ENCODE measurements at regions not wholly inside any gene's neighbourhood (a gene's known extent, or its start where the extent isn't known, plus 50 kb on each side); places are given as distances from the start of the nearest gene placed in this dataset.

DNA sequence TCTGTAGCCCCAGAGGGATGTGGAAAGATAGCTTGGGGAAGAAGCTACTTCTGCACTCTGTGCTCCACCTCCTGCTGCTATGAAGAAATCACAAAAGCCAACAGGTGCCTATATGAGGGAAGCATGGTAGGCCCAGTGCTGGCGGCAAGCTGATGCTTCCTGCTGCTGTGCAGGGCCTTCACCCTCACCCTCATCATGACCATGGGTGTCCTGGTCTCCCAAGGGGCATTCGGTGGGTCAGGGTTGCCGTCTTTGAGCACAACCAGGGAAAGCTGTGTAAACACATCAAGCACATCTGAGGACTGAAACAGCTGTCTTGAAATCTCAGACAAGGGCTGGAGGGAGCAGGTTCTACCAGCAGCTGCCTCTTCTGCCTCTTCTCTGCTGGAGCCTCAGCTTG is 184.0 kb downstream of the FNDC1 start:
- DNase-seq (ENCODE audit: low read depth, low spot score): no peak
- in situ Hi-C loops (cut with HindIII; ENCODE audit: low pct_unique_long_range_greater_than_20kb, low sequenced_read_pairs): no loop called here

- in situ Hi-C loops (cut with HindIII; ENCODE audit: low pct_unique_long_range_greater_than_20kb, low sequenced_read_pairs): no loop called here
- DNase-seq (ENCODE audit: low read depth, low spot score): no peak
These were observed 182.5 kb downstream of the FNDC1 start for GRCh38 chr6:159351707-159352106.

GRCh38 chr6:159349915-159350314 is 180.7 kb downstream of the FNDC1 start:
- in situ Hi-C loops (cut with HindIII; ENCODE audit: low pct_unique_long_range_greater_than_20kb, low sequenced_read_pairs): no loop called here
- DNase-seq (ENCODE audit: low read depth, low spot score): no peak

DNA sequence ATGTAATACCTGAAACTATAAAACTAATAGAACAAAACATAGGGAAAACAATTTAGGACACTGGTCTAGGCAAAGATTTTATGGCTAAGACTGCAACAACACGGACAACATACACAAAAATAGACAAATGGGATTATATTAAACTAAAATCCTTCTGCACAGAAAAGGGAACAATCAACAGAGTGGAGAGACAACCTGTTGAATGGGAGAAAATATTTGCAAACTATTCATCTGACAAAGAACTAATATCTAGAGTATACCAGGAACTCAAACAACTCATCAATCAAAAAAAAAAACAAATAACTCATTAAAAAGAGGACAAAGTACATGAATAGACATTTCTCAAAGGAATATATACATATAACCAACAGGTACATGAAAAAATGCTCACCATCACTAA is 174.5 kb downstream of the FNDC1 start:
- in situ Hi-C loops (cut with HindIII; ENCODE audit: low pct_unique_long_range_greater_than_20kb, low sequenced_read_pairs): no loop called here

GRCh38 chr6:159342146-159342545 is 172.9 kb downstream of the FNDC1 start:
- in situ Hi-C loops (cut with HindIII; ENCODE audit: low pct_unique_long_range_greater_than_20kb, low sequenced_read_pairs): no loop called here
- DNase-seq (ENCODE audit: low read depth, low spot score): no peak

More for the DNA sequence above, 174.5 kb downstream of the FNDC1 start:
- no peak for DNase-seq (ENCODE audit: low read depth, low spot score)

- DNase-seq (ENCODE audit: low read depth, low spot score): no peak
- in situ Hi-C loops (cut with HindIII; ENCODE audit: low pct_unique_long_range_greater_than_20kb, low sequenced_read_pairs): no loop called here
These were observed 164.9 kb downstream of the FNDC1 start for GRCh38 chr6:159334068-159334467.

DNA sequence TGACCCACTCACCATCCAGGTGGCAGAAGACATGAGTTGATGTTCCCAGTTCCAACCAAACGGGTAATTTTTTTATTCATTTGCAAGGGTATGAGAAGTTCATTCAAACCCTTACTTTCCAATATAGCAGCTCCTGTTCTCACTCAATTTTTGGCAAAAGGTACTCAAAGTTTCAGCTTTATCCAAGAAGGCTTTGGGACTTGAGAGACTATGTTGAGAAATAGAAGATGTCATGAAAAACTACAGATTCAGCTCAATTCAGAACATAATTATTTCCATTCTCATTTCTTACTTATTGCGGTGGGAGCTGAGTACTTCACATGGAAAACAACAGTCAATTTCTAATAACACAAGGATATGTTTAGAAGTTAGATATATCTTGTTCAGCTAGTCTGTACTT is 162.3 kb downstream of the FNDC1 start:
- in situ Hi-C loops (cut with HindIII; ENCODE audit: low pct_unique_long_range_greater_than_20kb, low sequenced_read_pairs): no loop called here
- DNase-seq (ENCODE audit: low read depth, low spot score): no peak

DNA sequence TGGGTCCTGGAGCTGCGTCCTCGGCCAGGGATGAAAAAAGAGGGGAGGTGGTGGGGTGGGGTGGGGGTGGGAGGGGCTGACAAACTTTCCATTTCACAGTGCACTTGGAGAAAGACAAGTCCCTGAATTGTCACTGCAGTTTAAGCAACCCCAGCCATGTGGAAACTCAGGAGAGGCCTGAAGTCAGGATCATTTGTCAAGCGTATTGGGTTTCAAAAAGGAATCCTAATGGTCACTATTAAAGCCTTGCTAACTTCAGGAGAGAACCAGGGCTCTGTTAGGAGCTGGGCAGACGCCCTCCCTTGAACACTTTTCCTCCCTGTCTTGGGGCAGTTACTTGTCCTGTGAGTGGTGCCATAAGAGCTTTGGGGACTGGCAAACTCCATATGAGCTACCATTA is 159.9 kb downstream of the FNDC1 start:
- no peak for DNase-seq (ENCODE audit: low read depth, low spot score)
- in situ Hi-C loops (cut with HindIII; ENCODE audit: low pct_unique_long_range_greater_than_20kb, low sequenced_read_pairs): no loop called here

GRCh38 chr6:159328052-159328451 is 158.9 kb downstream of the FNDC1 start:
- in situ Hi-C loops (cut with HindIII; ENCODE audit: low pct_unique_long_range_greater_than_20kb, low sequenced_read_pairs): no loop called here
- no peak for DNase-seq (ENCODE audit: low read depth, low spot score)

DNA sequence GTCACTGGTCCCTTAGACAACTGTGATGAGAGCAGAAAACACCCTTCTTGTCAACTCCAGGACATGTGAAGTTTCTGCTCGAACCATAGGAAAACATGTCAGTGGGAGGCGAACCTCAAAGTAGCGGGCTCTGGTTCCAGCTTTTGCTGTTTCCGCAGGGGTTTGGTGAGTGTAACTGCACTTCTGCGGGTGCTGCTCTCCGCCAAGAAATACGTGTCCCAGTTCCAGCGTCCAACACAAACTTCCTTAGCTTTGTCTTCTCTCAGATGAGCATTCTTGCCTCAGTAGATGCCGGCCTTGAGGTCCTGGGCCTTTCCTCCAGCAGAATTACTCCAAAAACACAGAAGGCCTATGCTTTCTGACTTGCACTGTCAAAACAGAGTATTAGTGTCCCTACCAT is 156.3 kb downstream of the FNDC1 start:
- DNase-seq (ENCODE audit: low read depth, low spot score): no peak
- in situ Hi-C loops (cut with HindIII; ENCODE audit: low pct_unique_long_range_greater_than_20kb, low sequenced_read_pairs): no loop called here

DNA sequence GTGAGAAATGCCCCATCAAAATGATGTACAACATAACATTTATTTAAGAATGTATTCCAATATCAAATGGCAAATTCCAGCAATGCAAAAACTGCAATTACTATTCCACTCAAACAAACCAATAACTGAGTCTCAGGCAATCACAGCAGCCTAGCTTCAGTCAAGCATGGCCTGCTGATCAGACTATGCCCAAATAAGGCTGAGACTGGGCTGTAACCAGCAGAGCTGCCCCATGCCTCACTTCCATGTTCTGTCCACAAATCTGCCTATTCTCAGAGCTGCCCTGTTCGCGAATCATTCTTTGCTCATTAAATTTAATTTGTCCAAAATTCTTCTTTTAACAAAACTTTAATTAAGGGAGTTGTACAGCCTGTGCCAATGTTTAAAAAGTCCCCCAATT is 155.4 kb downstream of the FNDC1 start:
- in situ Hi-C loops (cut with HindIII; ENCODE audit: low pct_unique_long_range_greater_than_20kb, low sequenced_read_pairs): no loop called here
- no peak for DNase-seq (ENCODE audit: low read depth, low spot score)

Small RNA genes in the stretch of these regions (small RNA-seq; reads per million reads assigned to genes)
- 0 reads per million in 2 experiments for gene AL078604.3

Data from SK-MEL-5 (cell line).